MM.1S (cell line): ENCODE measurements at regions not wholly inside any gene's neighbourhood (a gene's known extent, or its start where the extent isn't known, plus 50 kb on each side); places are given as distances from the start of the nearest gene placed in this dataset.

ENCODE experiments used
- DNase-seq: peaks from one replicate; pipeline ENCODE4 v3.0.0-alpha.2; 2015
- H2AFZ ChIP-seq: fragments of 300-600 bp; sonication (generic); 2 replicates; pipeline ENCODE4 v1.6.0; 2016; ENCODE audit warnings: antibody characterized with exemption, low read length
- H3F3A ChIP-seq: fragments of 300-600 bp; sonication (generic); 2 replicates; pipeline ENCODE4 v1.6.1; 2016; ENCODE audit warnings: mild to moderate bottlenecking, antibody characterized with exemption, low read length, moderate library complexity, mixed read lengths; ENCODE audit not compliant: insufficient read depth
- H3K27ac ChIP-seq: fragments of 300-600 bp; sonication (generic); 2 replicates; pipeline ENCODE4 v1.5.1; 2016; ENCODE audit warnings: mild to moderate bottlenecking, low read length
- H3K27me3 ChIP-seq: fragments of 300-600 bp; sonication (generic); replicated peaks from 2 replicates; pipeline ENCODE4 v1.6.0; 2016; ENCODE audit warnings: low read length; ENCODE audit not compliant: insufficient read depth
- H3K36me3 ChIP-seq: fragments of 300-600 bp; sonication (generic); replicated peaks from 2 replicates; pipeline ENCODE4 v1.6.1; 2016; ENCODE audit warnings: mild to moderate bottlenecking, low read length, mixed read lengths; ENCODE audit not compliant: insufficient read depth
- H3K4me1 ChIP-seq: fragments of 300-600 bp; sonication (generic); 2 replicates; pipeline ENCODE4 v1.6.1; 2016; ENCODE audit warnings: low read length, mixed read lengths
- H3K4me2 ChIP-seq: fragments of 300-600 bp; sonication (generic); 2 replicates; pipeline ENCODE4 v1.6.0; 2016; ENCODE audit warnings: low read depth, low read length
- H3K4me3 ChIP-seq: fragments of 300-600 bp; sonication (generic); 2 replicates; pipeline ENCODE4 v1.5.1; 2016; ENCODE audit warnings: low read length, mixed read lengths
- H3K79me2 ChIP-seq: fragments of 300-600 bp; sonication (generic); 2 replicates; pipeline ENCODE4 v1.6.1; 2016; ENCODE audit warnings: mixed run types, low read length, mixed read lengths
- H3K9ac ChIP-seq: fragments of 300-600 bp; sonication (generic); 2 replicates; pipeline ENCODE4 v1.6.1; 2016; ENCODE audit warnings: low read length, mixed read lengths
- H3K9me2 ChIP-seq: fragments of 300-600 bp; sonication (generic); replicated peaks from 2 replicates; pipeline ENCODE4 v1.6.1; 2016; ENCODE audit warnings: mild to moderate bottlenecking, low read length, mixed read lengths; ENCODE audit not compliant: insufficient read depth
- H3K9me3 ChIP-seq: fragments of 300-600 bp; sonication (generic); replicated peaks from 2 replicates; pipeline ENCODE4 v1.6.1; 2016; ENCODE audit warnings: mild to moderate bottlenecking, low read length, mixed read lengths; ENCODE audit not compliant: insufficient read depth
- H4K20me1 ChIP-seq: fragments of 300-600 bp; sonication (generic); 2 replicates; pipeline ENCODE4 v1.6.1; 2016; ENCODE audit warnings: mild to moderate bottlenecking, low read length, moderate library complexity, mixed read lengths; ENCODE audit not compliant: insufficient read depth
- CTCF ChIP-seq: fragments of 300-600 bp; sonication (generic); IDR thresholded peaks from 2 replicates; pipeline ENCODE4 v1.5.1; 2016; ENCODE audit warnings: antibody characterized with exemption, low read length, mixed read lengths
- EZH2 ChIP-seq: fragments of 300-600 bp; sonication (generic); optimal IDR thresholded peaks from 2 replicates; pipeline ENCODE3; 2017; ENCODE audit warnings: low read depth, mild to moderate bottlenecking, antibody characterized with exemption, low read length, mixed read lengths
- EZH2phosphoT487 ChIP-seq: fragments of 300-600 bp; sonication (generic); IDR thresholded peaks from 2 replicates; pipeline ENCODE4 v1.6.1; 2018; ENCODE audit warnings: antibody characterized with exemption, low read length

- no peaks in the 10 kb centered on the region for H3K27me3 ChIP-seq
- H3K9me3 ChIP-seq: no peaks in the 10 kb centered on the region
- H2AFZ ChIP-seq: no peak overlapping the region
- TF ChIP-seq EZH2: no peak
- no peak for TF ChIP-seq EZH2phosphoT487
- TF ChIP-seq CTCF: no peak
- H3K4me2 ChIP-seq: no peak overlapping the region
- H3K27ac ChIP-seq: no peak overlapping the region
- no peak for DNase-seq
- no peaks in the 10 kb centered on the region for H4K20me1 ChIP-seq
- no peak overlapping the region for H3K4me3 ChIP-seq
- H3K36me3 ChIP-seq: no peaks in the 10 kb centered on the region
- no peaks in the 10 kb centered on the region for H3K4me1 ChIP-seq
- no peaks in the 10 kb centered on the region for H3K9me2 ChIP-seq
- H3K79me2 ChIP-seq: no peaks in the 10 kb centered on the region
- no peaks in the 10 kb centered on the region for H3F3A ChIP-seq
- H3K9ac ChIP-seq: no peak overlapping the region
Observed at GRCh38 chr6:138656364-138657064, 117.1 kb upstream of the CCDC28A start.

DNA sequence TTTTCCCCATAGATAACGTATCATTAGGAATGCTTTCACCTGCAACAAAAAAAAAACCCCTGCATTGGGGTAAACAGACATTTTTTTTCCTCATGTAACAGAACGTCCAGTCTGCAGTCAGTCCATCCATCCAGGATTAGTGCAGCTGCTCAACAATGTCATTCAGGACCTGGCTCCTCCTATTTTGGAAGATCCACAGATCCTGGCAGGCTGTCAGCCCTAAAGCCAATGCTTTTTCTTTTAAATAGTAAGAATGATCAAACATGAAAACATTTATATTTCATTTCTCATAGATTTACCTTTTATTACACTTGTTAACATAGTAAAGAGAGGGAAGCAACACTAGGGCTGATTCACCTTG is 116.5 kb upstream of the CCDC28A start:
- Histone ChIP-seq H3K4me2 (no peak overlapping the region), H3F3A (no peaks in the 10 kb centered on the region), H3K4me3 (no peak overlapping the region), H4K20me1 (no peaks in the 10 kb centered on the region), H3K4me1 (no peaks in the 10 kb centered on the region), H3K9me2 (no peaks in the 10 kb centered on the region), H3K27me3 (no peaks in the 10 kb centered on the region), H3K36me3 (no peaks in the 10 kb centered on the region), H3K9ac (no peak overlapping the region), H3K9me3 (no peaks in the 10 kb centered on the region), H2AFZ (no peak overlapping the region), H3K79me2 (no peaks in the 10 kb centered on the region), H3K27ac (no peak overlapping the region)
- TF ChIP-seq CTCF (no peak), EZH2 (no peak), EZH2phosphoT487 (no peak)
- DNase-seq: no peak

GRCh38 chr6:138659998-138660397 is 113.6 kb upstream of the CCDC28A start:
- H4K20me1 ChIP-seq: no peaks in the 10 kb centered on the region
- no peaks in the 10 kb centered on the region for H3F3A ChIP-seq
- no peaks in the 10 kb centered on the region for H3K79me2 ChIP-seq
- H3K4me1 ChIP-seq: no peaks in the 10 kb centered on the region
- H3K27ac ChIP-seq: no peak overlapping the region
- DNase-seq: no peak
- H3K36me3 ChIP-seq: no peaks in the 10 kb centered on the region
- H2AFZ ChIP-seq: no peak overlapping the region
- H3K4me2 ChIP-seq: no peak overlapping the region
- no peaks in the 10 kb centered on the region for H3K27me3 ChIP-seq
- no peaks in the 10 kb centered on the region for H3K9me2 ChIP-seq
- no peak for TF ChIP-seq EZH2phosphoT487
- no peak for TF ChIP-seq CTCF
- no peak for TF ChIP-seq EZH2
- no peak overlapping the region for H3K9ac ChIP-seq
- H3K9me3 ChIP-seq: no peaks in the 10 kb centered on the region
- H3K4me3 ChIP-seq: no peak overlapping the region
